ACC112 (cell line): ENCODE measurements at regions not wholly inside any gene's neighbourhood (a gene's known extent, or its start where the extent isn't known, plus 50 kb on each side); places are given as distances from the start of the nearest gene placed in this dataset.

Experiments used
- H2AFZ ChIP-seq: fragments of 200-600 bp; sonication (generic); one replicate; pipeline ENCODE4 v1.6.0; 2017; ENCODE audit warnings: antibody characterized with exemption, low read length; ENCODE audit not compliant: unreplicated experiment
- H3K27ac ChIP-seq: fragments of 200-600 bp; sonication (generic); 2 replicates; pipeline ENCODE4 v1.5.1; 2014; ENCODE audit warnings: low read depth, mild to moderate bottlenecking, antibody characterized with exemption, low read length, moderate library complexity
- H3K27me3 ChIP-seq: fragments of 200-600 bp; sonication (generic); 2 replicates; pipeline ENCODE4 v1.6.1; 2014; ENCODE audit warnings: mild to moderate bottlenecking, antibody characterized with exemption, low read length, moderate library complexity, mixed read lengths; ENCODE audit not compliant: insufficient read depth
- H3K36me3 ChIP-seq: fragments of 200-600 bp; sonication (generic); 2 replicates; pipeline ENCODE4 v1.6.1; 2016; ENCODE audit warnings: mild to moderate bottlenecking, antibody characterized with exemption, low read length, moderate library complexity, mixed read lengths; ENCODE audit not compliant: insufficient read depth
- H3K4me1 ChIP-seq: fragments of 200-600 bp; sonication (generic); one replicate; pipeline ENCODE4 v1.6.1; 2016; ENCODE audit warnings: low read length, mixed read lengths; ENCODE audit not compliant: insufficient read depth, unreplicated experiment, control insufficient read depth
- H3K4me3 ChIP-seq: fragments of 200-600 bp; sonication (generic); 2 replicates; pipeline ENCODE4 v1.5.1; 2014; ENCODE audit warnings: mild to moderate bottlenecking, low read depth, low read length
- H3K79me2 ChIP-seq: fragments of 200-600 bp; sonication (generic); one replicate; pipeline ENCODE4 v1.6.0; 2016; ENCODE audit warnings: low read length; ENCODE audit not compliant: control insufficient read depth, unreplicated experiment, insufficient read depth

DNA sequence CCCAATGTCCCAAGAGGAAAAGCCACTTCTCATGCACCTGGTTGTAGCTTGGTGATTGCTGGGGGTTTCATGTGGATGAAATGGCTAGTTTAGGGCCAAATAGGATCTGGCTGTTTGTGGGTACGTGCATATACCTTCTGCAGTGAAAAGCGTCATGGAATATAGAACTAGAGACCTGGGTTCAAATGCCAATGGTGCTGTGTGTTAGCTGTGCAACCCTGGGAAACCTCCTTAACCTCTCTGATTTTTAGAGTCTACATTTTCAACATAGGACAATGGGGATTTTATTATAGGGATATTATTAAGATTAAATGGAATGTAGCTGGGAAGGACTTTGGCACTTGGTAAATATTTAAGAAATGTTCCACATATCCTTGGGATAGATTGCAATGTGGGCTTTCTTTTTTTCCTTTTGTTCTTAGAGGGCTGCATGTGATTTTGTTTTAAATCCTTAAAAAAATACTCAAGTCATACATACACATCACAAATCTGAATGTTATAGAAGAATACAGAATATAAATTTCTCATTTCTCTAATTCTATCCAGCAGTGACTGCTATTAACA is 112.6 kb upstream of the E2F8 start:
- Histone ChIP-seq H3K27ac (no peak overlapping the region), H3K27me3 (no peaks in the 10 kb centered on the region), H3K79me2 (peaks cover 96% of the 10 kb centered on the region), H3K4me1 (peaks cover 85% of the 10 kb centered on the region), H3K36me3 (peaks cover 11% of the 10 kb centered on the region; the same call in 1 of the 2 replicates), H3K4me3 (no peak overlapping the region), H2AFZ (no peak overlapping the region)

DNA sequence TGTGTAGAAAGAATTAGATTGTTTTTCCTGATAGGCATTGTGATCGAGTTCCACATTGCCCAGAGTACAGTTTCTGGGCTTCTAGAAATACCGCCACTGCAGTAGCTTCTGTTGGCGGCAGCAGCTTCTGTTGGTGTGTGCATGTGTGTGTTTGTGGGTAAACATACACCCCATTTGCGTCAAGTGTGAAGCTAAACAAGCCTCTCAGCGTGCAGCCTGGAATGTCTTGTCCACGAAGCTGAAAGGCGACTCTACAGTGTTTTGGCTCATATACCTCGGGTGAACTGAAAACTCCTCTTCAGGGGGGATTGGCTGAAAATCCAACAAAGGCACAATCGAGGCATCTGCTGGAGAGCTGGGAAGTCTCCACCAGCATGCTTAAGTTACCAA is 112.0 kb upstream of the E2F8 start:
- Histone ChIP-seq H3K27ac (no peak overlapping the region), H3K27me3 (no peaks in the 10 kb centered on the region), H3K36me3 (peaks cover 11% of the 10 kb centered on the region; the same call in 1 of the 2 replicates), H3K4me3 (no peak overlapping the region), H2AFZ (no peak overlapping the region), H3K79me2 (peaks cover 96% of the 10 kb centered on the region), H3K4me1 (peaks cover 85% of the 10 kb centered on the region)

DNA sequence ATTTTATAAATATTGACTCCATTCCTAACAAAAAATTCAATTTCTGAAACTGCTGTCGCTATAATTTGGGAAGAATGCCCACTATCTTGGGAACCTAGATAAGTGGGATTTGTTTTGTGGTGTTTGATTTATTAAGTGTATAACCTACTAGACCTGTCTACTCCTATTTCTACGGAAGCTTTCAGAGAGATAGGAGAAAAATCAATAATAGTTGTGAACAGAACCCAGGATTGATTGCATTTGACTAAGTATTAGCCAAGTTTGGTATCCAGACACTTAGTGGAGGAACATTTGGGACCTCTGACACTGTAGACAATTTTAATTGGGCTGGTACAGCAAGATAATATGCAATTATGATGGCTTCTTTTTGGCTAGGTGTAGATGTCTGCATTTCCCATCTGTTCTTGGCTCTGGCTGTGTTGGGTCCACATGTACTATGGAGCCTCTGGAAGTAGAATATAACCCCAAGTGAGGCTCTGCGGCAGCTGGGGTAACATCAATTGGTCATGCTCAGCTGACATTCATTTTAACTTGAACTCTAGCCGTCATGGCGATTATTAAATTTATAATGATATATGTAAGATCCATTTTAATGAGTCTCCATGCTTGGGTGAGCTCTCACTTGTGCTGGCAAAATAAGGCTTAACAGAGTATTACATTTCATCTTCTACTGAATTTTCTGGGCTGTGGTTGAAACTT is 111.5 kb upstream of the E2F8 start:
- H2AFZ ChIP-seq = no peak overlapping the region
- no peak overlapping the region for H3K27ac ChIP-seq

DNA sequence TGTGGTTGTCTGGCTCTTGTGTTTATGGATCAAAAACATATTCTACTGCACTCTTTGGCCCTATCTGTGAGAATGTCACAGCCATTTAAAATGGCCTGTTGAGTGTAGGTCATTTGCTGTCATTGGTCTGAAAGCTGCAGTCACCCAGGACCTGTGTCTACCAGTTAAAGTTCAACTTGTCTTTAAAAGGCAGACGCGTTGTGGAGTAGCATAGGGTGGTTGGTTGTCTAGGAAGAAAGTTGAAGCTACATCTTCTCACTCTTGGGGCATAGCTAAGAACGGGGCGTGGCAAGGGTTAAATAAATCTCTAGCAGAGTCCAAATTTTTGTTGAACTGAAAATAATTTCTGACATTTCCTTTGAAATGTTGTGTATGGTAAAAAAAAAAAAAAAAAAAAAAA is 110.7 kb upstream of the E2F8 start:
- H3K4me3 ChIP-seq = peak overlapping the region; percentile 7; the same call in 1 of the 2 replicates
- H3K79me2 ChIP-seq = peaks cover 97% of the 10 kb centered on the region
- H3K36me3 ChIP-seq = peaks cover 11% of the 10 kb centered on the region; the same call in 1 of the 2 replicates
- H2AFZ ChIP-seq = no peak overlapping the region
- H3K4me1 ChIP-seq = peaks cover 83% of the 10 kb centered on the region
- no peak overlapping the region for H3K27ac ChIP-seq
- no peaks in the 10 kb centered on the region for H3K27me3 ChIP-seq

More for the DNA sequence above, 111.5 kb upstream of the E2F8 start:
- Histone ChIP-seq H3K36me3 (peaks cover 11% of the 10 kb centered on the region; the same call in 1 of the 2 replicates), H3K79me2 (peaks cover 97% of the 10 kb centered on the region), H3K27me3 (no peaks in the 10 kb centered on the region), H3K4me1 (peaks cover 85% of the 10 kb centered on the region), H3K4me3 (0 out of 2 replicates have a peak overlapping the region, but pooled peaks have one; percentile 20)

DNA sequence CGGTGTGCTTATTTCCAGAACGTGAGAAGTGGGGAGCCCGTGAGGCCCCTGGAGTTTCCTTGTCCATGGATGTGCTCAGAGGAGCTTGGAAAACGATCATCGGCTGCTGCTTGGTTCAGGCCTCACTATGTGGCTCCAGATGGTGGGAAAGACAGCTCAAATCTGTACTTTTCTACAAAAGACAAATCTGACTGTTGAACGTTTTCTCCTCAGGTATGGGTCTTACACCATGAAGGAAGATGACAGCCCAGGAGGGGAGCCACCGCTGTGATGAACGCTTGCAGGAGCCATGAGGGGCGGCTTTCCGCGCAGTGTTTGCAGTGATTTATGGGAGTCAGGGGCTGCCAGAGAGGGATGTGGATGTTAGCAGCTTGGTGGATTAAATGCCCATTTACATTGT is 109.4 kb upstream of the E2F8 start:
- H3K36me3 ChIP-seq = peaks cover 11% of the 10 kb centered on the region; the same call in 1 of the 2 replicates
- no peaks in the 10 kb centered on the region for H3K27me3 ChIP-seq
- H3K79me2 ChIP-seq = peaks cover 96% of the 10 kb centered on the region
- H3K4me3 ChIP-seq = no peak overlapping the region
- no peak overlapping the region for H3K27ac ChIP-seq
- no peak overlapping the region for H2AFZ ChIP-seq
- H3K4me1 ChIP-seq = peaks cover 71% of the 10 kb centered on the region

DNA sequence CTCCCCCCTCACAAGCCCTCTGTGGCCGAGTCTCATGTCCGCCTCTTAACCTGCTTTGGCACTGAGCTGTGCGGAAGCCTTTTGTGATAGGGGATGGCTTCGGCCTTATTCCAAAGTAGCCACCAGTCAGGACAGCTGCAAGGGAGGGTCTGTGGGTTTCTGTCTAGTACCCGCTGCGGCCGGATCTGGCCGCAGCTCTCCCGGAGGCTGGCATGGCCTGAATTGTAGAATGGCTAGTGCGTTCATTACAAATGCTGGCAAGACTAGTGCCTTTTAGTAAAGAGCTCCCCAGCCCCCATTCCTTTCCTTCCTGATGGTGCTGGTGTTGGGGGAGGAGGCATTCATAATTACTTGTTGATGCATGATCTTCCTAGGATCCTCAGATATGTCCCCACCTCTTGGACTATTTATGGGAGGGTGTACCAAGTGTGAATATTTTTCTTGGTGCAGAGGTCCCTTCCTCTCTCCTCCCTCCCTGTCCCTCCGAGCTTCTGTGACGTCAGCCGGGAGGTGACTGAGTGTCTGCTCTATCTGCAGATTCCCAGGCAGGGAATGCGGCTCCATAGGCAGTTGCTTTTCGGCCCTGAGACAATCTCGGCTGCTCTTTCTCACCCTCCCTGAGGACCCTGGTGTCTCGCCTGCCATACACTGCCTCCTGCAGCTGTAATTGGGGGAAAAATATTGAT is 108.7 kb upstream of the E2F8 start:
- Histone ChIP-seq H3K4me3 (no peak overlapping the region), H3K27me3 (no peaks in the 10 kb centered on the region), H3K4me1 (peaks cover 64% of the 10 kb centered on the region), H3K27ac (no peak overlapping the region), H2AFZ (no peak overlapping the region), H3K36me3 (peaks cover 11% of the 10 kb centered on the region; the same call in 1 of the 2 replicates), H3K79me2 (peaks cover 92% of the 10 kb centered on the region)

DNA sequence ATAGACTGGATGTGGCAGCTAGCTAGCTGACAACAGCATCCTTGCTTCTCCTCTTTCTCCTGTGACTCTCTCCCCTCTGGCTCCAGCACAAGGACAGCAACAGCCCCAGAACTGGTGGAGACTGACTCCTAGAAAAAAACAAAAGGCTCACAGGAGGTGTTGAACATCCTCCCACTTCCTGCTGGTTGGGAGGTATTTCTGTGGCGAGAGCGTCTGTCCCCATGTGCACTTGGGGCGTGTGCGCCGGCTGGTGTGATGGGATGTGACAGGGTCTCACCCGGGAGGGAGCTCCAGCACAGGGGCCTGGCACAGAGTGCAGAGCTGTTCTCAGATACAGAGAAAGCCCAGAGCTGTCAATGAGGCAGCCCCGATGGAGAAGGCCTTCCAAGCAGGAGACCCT is 107.2 kb upstream of the E2F8 start:
- peaks cover 76% of the 10 kb centered on the region for H3K79me2 ChIP-seq
- H3K4me1 ChIP-seq = peaks cover 48% of the 10 kb centered on the region
- no peak overlapping the region for H3K27ac ChIP-seq
- H3K36me3 ChIP-seq = peaks cover 11% of the 10 kb centered on the region; the same call in 1 of the 2 replicates
- H2AFZ ChIP-seq = no peak overlapping the region
- H3K4me3 ChIP-seq = peak overlapping the region; percentile 94
- no peaks in the 10 kb centered on the region for H3K27me3 ChIP-seq

DNA sequence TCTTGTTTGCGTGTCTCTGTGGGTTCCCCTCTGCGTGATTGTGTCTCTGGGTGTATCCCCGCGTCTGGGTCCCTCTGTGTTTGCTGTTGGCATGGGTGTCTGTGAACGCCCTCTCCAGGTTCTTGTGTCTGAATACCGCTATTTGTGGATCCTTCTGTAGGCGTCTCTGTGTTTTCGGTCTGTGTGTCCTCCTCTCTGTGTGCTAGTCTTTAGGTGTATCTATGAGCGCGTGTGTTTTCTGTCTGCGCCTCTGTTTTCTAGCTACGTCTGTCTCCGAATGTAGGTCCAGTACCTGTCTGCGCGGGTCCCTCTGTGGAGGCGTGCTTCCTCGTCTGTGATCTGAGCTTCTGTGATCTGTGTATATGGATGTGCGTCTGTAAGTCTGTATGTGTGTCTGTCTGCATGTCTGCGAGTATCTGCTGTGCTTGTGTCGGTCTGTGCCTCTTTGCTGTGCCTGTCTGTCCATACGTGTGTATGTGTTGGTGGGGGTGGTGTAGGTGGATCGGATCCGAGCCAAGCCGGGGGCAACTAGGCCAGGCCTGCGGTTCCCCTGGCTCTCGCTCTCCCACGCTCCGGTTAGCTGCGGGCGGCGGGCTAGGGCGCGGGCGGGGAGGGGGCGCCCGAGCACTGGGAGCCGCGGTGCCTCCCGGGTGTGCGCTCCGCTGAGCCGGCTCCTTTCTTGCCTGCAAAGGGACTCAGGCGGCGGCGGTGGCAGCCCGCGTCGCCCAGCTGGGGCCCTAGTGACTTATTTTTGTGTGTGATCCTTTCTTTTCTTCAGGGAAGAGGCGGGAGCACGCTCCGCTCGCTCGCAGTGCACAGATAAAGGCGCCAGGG is 105.3 kb upstream of the E2F8 start:
- peak overlapping the region; percentile 49 for H3K27ac ChIP-seq
- H2AFZ ChIP-seq = peak overlapping the region; percentile 51
- H3K79me2 ChIP-seq = peaks cover 61% of the 10 kb centered on the region
- peaks cover 40% of the 10 kb centered on the region for H3K4me1 ChIP-seq
- H3K4me3 ChIP-seq = peak overlapping the region; percentile 94
- H3K36me3 ChIP-seq = peaks cover 11% of the 10 kb centered on the region; the same call in 1 of the 2 replicates
- H3K27me3 ChIP-seq = peaks cover 7% of the 10 kb centered on the region

DNA sequence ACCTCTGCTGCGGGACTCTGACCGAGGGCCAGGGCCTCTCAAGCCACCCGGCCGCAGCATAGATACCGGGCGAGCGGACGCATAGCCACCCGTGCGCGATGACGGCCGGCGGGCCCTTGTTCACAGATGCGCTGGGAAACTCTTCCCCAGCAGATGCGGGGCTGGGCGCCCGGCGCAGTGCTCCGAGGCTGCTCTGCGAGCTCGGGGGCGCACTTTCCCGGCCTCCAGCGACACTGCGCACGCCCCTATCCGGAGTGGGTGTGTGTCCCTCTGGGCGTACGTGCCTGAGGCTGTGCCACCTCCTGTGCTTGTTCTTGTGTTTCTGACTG is 104.7 kb upstream of the E2F8 start:
- Histone ChIP-seq H3K27ac (peak overlapping the region; percentile 49), H3K4me1 (peaks cover 35% of the 10 kb centered on the region), H3K36me3 (peaks cover 5% of the 10 kb centered on the region; the same call in 1 of the 2 replicates), H2AFZ (peak overlapping the region; percentile 51), H3K79me2 (peaks cover 55% of the 10 kb centered on the region), H3K27me3 (peaks cover 13% of the 10 kb centered on the region), H3K4me3 (peak overlapping the region; percentile 94)
